ENCODE measurements at regions not wholly inside any gene's neighbourhood (a gene's known extent, or its start where the extent isn't known, plus 50 kb on each side); places are given as distances from the start of the nearest gene placed in this dataset.
"Not testable (repeated sequence)": the region's sequence is repeated elsewhere in the genome, so short reads cannot be mapped to it uniquely, and the experiment has no call there.

- Histone ChIP-seq H3K27me3 (ENCODE audit: control insufficient read depth in 3 of 3, insufficient read depth in 3 of 3, low read length in 3 of 3) (no peaks in the 10 kb centered on the region), H3K4me3 (ENCODE audit: low read depth in 1 of 3, low read length in 3 of 3) (no peak overlapping the region), H3K4me1 (ENCODE audit: control insufficient read depth in 3 of 3, insufficient read depth in 2 of 3, low read depth in 1 of 3, low read length in 2 of 3) (no peaks in the 10 kb centered on the region), H3K9me3 (ENCODE audit: control insufficient read depth in 2 of 2, insufficient read depth in 1 of 2, low read depth in 1 of 2, low read length in 1 of 2) (no peaks in the 10 kb centered on the region), H3K27ac (ENCODE audit: low read depth in 1 of 3, low read length in 2 of 3) (peak overlapping the region in 1 of 3 donors; percentile 16), H3K36me3 (ENCODE audit: control insufficient read depth in 3 of 3, insufficient read depth in 2 of 3, low read depth in 1 of 3, low read length in 3 of 3) (no peaks in the 10 kb centered on the region)
- FAIRE-seq, result no peak
- WGBS, 3 donors, result 8 to 18% (median 13%) methylated on average over 2 of the region's 2 CpGs
- DNase-seq, result peak in 1 of 2 donors; percentile 62
Measured at GRCh38 chr13:37175996-37176395, 70.5 kb upstream of the CSNK1A1L start.

GRCh38 chr13:37173214-37173613 lies 67.8 kb upstream of the CSNK1A1L start:
- FAIRE-seq, result no peak
- Histone ChIP-seq H3K36me3 (ENCODE audit: control insufficient read depth in 3 of 3, insufficient read depth in 2 of 3, low read depth in 1 of 3, low read length in 3 of 3) (no peaks in the 10 kb centered on the region), H3K4me3 (ENCODE audit: low read depth in 1 of 3, low read length in 3 of 3) (no peak overlapping the region), H3K27me3 (ENCODE audit: control insufficient read depth in 3 of 3, insufficient read depth in 3 of 3, low read length in 3 of 3) (no peaks in the 10 kb centered on the region), H3K9me3 (ENCODE audit: control insufficient read depth in 2 of 2, insufficient read depth in 1 of 2, low read depth in 1 of 2, low read length in 1 of 2) (no peaks in the 10 kb centered on the region), H3K4me1 (ENCODE audit: control insufficient read depth in 3 of 3, insufficient read depth in 2 of 3, low read depth in 1 of 3, low read length in 2 of 3) (no peaks in the 10 kb centered on the region), H3K27ac (ENCODE audit: low read depth in 1 of 3, low read length in 2 of 3) (no peak overlapping the region)
- 42 to 58% (median 45%) methylated on average over 3 of the region's 3 CpGs for WGBS, 3 donors
- DNase-seq, result no peak

- not testable (repeated sequence) for DNase-seq
Measured at GRCh38 chr13:37172226-37172625, 66.8 kb upstream of the CSNK1A1L start.

GRCh38 chr13:37168926-37169325 lies 63.5 kb upstream of the CSNK1A1L start:
- H3K4me1 ChIP-seq (ENCODE audit: control insufficient read depth in 3 of 3, insufficient read depth in 2 of 3, low read depth in 1 of 3, low read length in 2 of 3), result no peaks in the 10 kb centered on the region
- no peak overlapping the region for H3K4me3 ChIP-seq (ENCODE audit: low read depth in 1 of 3, low read length in 3 of 3)
- H3K27ac ChIP-seq (ENCODE audit: low read depth in 1 of 3, low read length in 2 of 3), result no peak overlapping the region
- H3K36me3 ChIP-seq (ENCODE audit: control insufficient read depth in 3 of 3, insufficient read depth in 2 of 3, low read depth in 1 of 3, low read length in 3 of 3), result no peaks in the 10 kb centered on the region
- FAIRE-seq, result no peak
- no peaks in the 10 kb centered on the region for H3K27me3 ChIP-seq (ENCODE audit: control insufficient read depth in 3 of 3, insufficient read depth in 3 of 3, low read length in 3 of 3)
- peaks cover 0 to 1% of the 10 kb centered on the region in 2 donors for H3K9me3 ChIP-seq (ENCODE audit: control insufficient read depth in 2 of 2, insufficient read depth in 1 of 2, low read depth in 1 of 2, low read length in 1 of 2)
- DNase-seq, result no peak

More at GRCh38 chr13:37172226-37172625, 66.8 kb upstream of the CSNK1A1L start:
- H3K27me3 ChIP-seq (ENCODE audit: control insufficient read depth in 3 of 3, insufficient read depth in 3 of 3, low read length in 3 of 3); H3K27ac ChIP-seq (ENCODE audit: low read depth in 1 of 3, low read length in 2 of 3); H3K4me1 ChIP-seq (ENCODE audit: control insufficient read depth in 3 of 3, insufficient read depth in 2 of 3, low read depth in 1 of 3, low read length in 2 of 3); H3K9me3 ChIP-seq (ENCODE audit: control insufficient read depth in 2 of 2, insufficient read depth in 1 of 2, low read depth in 1 of 2, low read length in 1 of 2); FAIRE-seq; H3K36me3 ChIP-seq (ENCODE audit: control insufficient read depth in 3 of 3, insufficient read depth in 2 of 3, low read depth in 1 of 3, low read length in 3 of 3); H3K4me3 ChIP-seq (ENCODE audit: low read depth in 1 of 3, low read length in 3 of 3): not testable (repeated sequence)
- 82 to 84% (median 83%) methylated on average over 11 of the region's 11 CpGs for WGBS, 3 donors

- 62 to 86% (median 76%) methylated on average over 3 of the region's 3 CpGs for WGBS, 3 donors
- no peaks in the 10 kb centered on the region for H3K4me1 ChIP-seq (ENCODE audit: control insufficient read depth in 3 of 3, insufficient read depth in 2 of 3, low read depth in 1 of 3, low read length in 2 of 3)
- H3K27ac ChIP-seq (ENCODE audit: low read depth in 1 of 3, low read length in 2 of 3), result no peak overlapping the region
- peaks cover 0 to 1% of the 10 kb centered on the region in 2 donors for H3K9me3 ChIP-seq (ENCODE audit: control insufficient read depth in 2 of 2, insufficient read depth in 1 of 2, low read depth in 1 of 2, low read length in 1 of 2)
- no peak overlapping the region for H3K4me3 ChIP-seq (ENCODE audit: low read depth in 1 of 3, low read length in 3 of 3)
- no peaks in the 10 kb centered on the region for H3K36me3 ChIP-seq (ENCODE audit: control insufficient read depth in 3 of 3, insufficient read depth in 2 of 3, low read depth in 1 of 3, low read length in 3 of 3)
- FAIRE-seq, result no peak
- no peak for DNase-seq
- no peaks in the 10 kb centered on the region for H3K27me3 ChIP-seq (ENCODE audit: control insufficient read depth in 3 of 3, insufficient read depth in 3 of 3, low read length in 3 of 3)
Measured at GRCh38 chr13:37168151-37168550, 62.7 kb upstream of the CSNK1A1L start.

- H3K36me3 ChIP-seq (ENCODE audit: control insufficient read depth in 3 of 3, insufficient read depth in 2 of 3, low read depth in 1 of 3, low read length in 3 of 3), result no peaks in the 10 kb centered on the region
- no peaks in the 10 kb centered on the region for H3K27me3 ChIP-seq (ENCODE audit: control insufficient read depth in 3 of 3, insufficient read depth in 3 of 3, low read length in 3 of 3)
- 62 to 88% (median 67%) methylated on average over 2 of the region's 2 CpGs for WGBS, 3 donors
- DNase-seq (no peak), FAIRE-seq (no peak)
- no peaks in the 10 kb centered on the region for H3K4me1 ChIP-seq (ENCODE audit: control insufficient read depth in 3 of 3, insufficient read depth in 2 of 3, low read depth in 1 of 3, low read length in 2 of 3)
- H3K9me3 ChIP-seq (ENCODE audit: control insufficient read depth in 2 of 2, insufficient read depth in 1 of 2, low read depth in 1 of 2, low read length in 1 of 2), result peaks cover 0 to 1% of the 10 kb centered on the region in 2 donors
- no peak overlapping the region for H3K4me3 ChIP-seq (ENCODE audit: low read depth in 1 of 3, low read length in 3 of 3)
- H3K27ac ChIP-seq (ENCODE audit: low read depth in 1 of 3, low read length in 2 of 3), result no peak overlapping the region
Measured at GRCh38 chr13:37164635-37165034, 59.2 kb upstream of the CSNK1A1L start.

- peaks cover 0 to 1% of the 10 kb centered on the region in 2 donors for H3K9me3 ChIP-seq (ENCODE audit: control insufficient read depth in 2 of 2, insufficient read depth in 1 of 2, low read depth in 1 of 2, low read length in 1 of 2)
- WGBS, 3 donors, result 65 to 79% (median 79%) methylated on average over 3 of the region's 3 CpGs
- no peak overlapping the region for H3K27ac ChIP-seq (ENCODE audit: low read depth in 1 of 3, low read length in 2 of 3)
- no peaks in the 10 kb centered on the region for H3K27me3 ChIP-seq (ENCODE audit: control insufficient read depth in 3 of 3, insufficient read depth in 3 of 3, low read length in 3 of 3)
- no peak overlapping the region for H3K4me3 ChIP-seq (ENCODE audit: low read depth in 1 of 3, low read length in 3 of 3)
- H3K4me1 ChIP-seq (ENCODE audit: control insufficient read depth in 3 of 3, insufficient read depth in 2 of 3, low read depth in 1 of 3, low read length in 2 of 3), result no peaks in the 10 kb centered on the region
- FAIRE-seq (no peak), DNase-seq (no peak)
- no peaks in the 10 kb centered on the region for H3K36me3 ChIP-seq (ENCODE audit: control insufficient read depth in 3 of 3, insufficient read depth in 2 of 3, low read depth in 1 of 3, low read length in 3 of 3)
Measured at GRCh38 chr13:37163641-37164265, 58.3 kb upstream of the CSNK1A1L start.

GRCh38 chr13:37158481-37158880 lies 53.0 kb upstream of the CSNK1A1L start:
- no peaks in the 10 kb centered on the region for H3K27me3 ChIP-seq (ENCODE audit: control insufficient read depth in 3 of 3, insufficient read depth in 3 of 3, low read length in 3 of 3)
- WGBS, 3 donors, result 85 to 96% (median 87%) methylated on average over 2 of the region's 2 CpGs
- FAIRE-seq (no peak), DNase-seq (no peak)
- H3K27ac ChIP-seq (ENCODE audit: low read depth in 1 of 3, low read length in 2 of 3), result no peak overlapping the region
- no peaks in the 10 kb centered on the region for H3K4me1 ChIP-seq (ENCODE audit: control insufficient read depth in 3 of 3, insufficient read depth in 2 of 3, low read depth in 1 of 3, low read length in 2 of 3)
- no peaks in the 10 kb centered on the region for H3K9me3 ChIP-seq (ENCODE audit: control insufficient read depth in 2 of 2, insufficient read depth in 1 of 2, low read depth in 1 of 2, low read length in 1 of 2)
- no peaks in the 10 kb centered on the region for H3K36me3 ChIP-seq (ENCODE audit: control insufficient read depth in 3 of 3, insufficient read depth in 2 of 3, low read depth in 1 of 3, low read length in 3 of 3)
- no peak overlapping the region for H3K4me3 ChIP-seq (ENCODE audit: low read depth in 1 of 3, low read length in 3 of 3)

- H3K36me3 ChIP-seq (ENCODE audit: control insufficient read depth in 3 of 3, insufficient read depth in 2 of 3, low read depth in 1 of 3, low read length in 3 of 3); FAIRE-seq; H3K4me3 ChIP-seq (ENCODE audit: low read depth in 1 of 3, low read length in 3 of 3); H3K27me3 ChIP-seq (ENCODE audit: control insufficient read depth in 3 of 3, insufficient read depth in 3 of 3, low read length in 3 of 3); H3K9me3 ChIP-seq (ENCODE audit: control insufficient read depth in 2 of 2, insufficient read depth in 1 of 2, low read depth in 1 of 2, low read length in 1 of 2); H3K4me1 ChIP-seq (ENCODE audit: control insufficient read depth in 3 of 3, insufficient read depth in 2 of 3, low read depth in 1 of 3, low read length in 2 of 3); H3K27ac ChIP-seq (ENCODE audit: low read depth in 1 of 3, low read length in 2 of 3); DNase-seq: not testable (repeated sequence)
- 90 to 95% (median 91%) methylated on average over 21 to 22 of the region's 22 CpGs for WGBS, 3 donors
Measured at GRCh38 chr13:37155613-37156097, 50.2 kb upstream of the CSNK1A1L start.
